DND-41 (cell line): ENCODE measurements at regions not wholly inside any gene's neighbourhood (a gene's known extent, or its start where the extent isn't known, plus 50 kb on each side); places are given as distances from the start of the nearest gene placed in this dataset.

ENCODE experiments used
- EZH2 ChIP-seq: IDR thresholded peaks from 3 replicates; pipeline ENCODE4 v1.6.1; 2012; ENCODE audit warnings: borderline replicate concordance, low read depth, mild to moderate bottlenecking, moderate library complexity, low read length, inconsistent platforms; ENCODE audit not compliant: severe bottlenecking
- TF ChIP-seq, protein P1 (sequence below): IDR thresholded peaks from 2 replicates; pipeline ENCODE4 v1.5.1; 2012; ENCODE audit warnings: borderline replicate concordance, low read length, moderate library complexity, mild to moderate bottlenecking; ENCODE audit not compliant: poor library complexity, severe bottlenecking; ENCODE audit errors: extremely low read depth

DNA sequence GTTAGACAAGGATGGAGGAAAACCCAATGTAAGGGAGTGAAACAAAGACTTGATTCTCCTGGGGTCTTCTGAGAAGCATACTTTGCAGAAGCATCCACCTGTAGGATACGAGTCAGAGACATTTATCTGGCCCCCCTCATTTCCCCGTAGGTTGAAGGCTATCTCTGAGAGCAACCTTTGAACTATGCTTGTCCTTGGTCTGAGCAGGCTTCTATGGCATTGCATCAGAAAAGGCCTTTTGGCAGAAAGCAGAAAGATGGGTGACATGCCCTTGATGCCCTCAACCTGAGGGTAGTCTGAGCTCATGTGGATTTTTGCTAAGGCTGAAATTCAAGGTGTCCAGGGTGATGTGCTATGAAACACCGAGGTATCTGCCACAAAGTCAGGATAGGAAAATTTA lies 131.6 kb upstream of the SGO1 start:
- TF ChIP-seq, protein P1, sequence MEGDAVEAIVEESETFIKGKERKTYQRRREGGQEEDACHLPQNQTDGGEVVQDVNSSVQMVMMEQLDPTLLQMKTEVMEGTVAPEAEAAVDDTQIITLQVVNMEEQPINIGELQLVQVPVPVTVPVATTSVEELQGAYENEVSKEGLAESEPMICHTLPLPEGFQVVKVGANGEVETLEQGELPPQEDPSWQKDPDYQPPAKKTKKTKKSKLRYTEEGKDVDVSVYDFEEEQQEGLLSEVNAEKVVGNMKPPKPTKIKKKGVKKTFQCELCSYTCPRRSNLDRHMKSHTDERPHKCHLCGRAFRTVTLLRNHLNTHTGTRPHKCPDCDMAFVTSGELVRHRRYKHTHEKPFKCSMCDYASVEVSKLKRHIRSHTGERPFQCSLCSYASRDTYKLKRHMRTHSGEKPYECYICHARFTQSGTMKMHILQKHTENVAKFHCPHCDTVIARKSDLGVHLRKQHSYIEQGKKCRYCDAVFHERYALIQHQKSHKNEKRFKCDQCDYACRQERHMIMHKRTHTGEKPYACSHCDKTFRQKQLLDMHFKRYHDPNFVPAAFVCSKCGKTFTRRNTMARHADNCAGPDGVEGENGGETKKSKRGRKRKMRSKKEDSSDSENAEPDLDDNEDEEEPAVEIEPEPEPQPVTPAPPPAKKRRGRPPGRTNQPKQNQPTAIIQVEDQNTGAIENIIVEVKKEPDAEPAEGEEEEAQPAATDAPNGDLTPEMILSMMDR, result no peak
- TF ChIP-seq EZH2, result no peak
